AG20443 (cell line): ENCODE measurements at regions not wholly inside any gene's neighbourhood (a gene's known extent, or its start where the extent isn't known, plus 50 kb on each side); places are given as distances from the start of the nearest gene placed in this dataset.

ENCODE experiments used
- DNase-seq: peaks from one replicate; pipeline ENCODE4 v3.0.0; 2012; ENCODE audit warnings: low spot score, mixed read lengths

DNA sequence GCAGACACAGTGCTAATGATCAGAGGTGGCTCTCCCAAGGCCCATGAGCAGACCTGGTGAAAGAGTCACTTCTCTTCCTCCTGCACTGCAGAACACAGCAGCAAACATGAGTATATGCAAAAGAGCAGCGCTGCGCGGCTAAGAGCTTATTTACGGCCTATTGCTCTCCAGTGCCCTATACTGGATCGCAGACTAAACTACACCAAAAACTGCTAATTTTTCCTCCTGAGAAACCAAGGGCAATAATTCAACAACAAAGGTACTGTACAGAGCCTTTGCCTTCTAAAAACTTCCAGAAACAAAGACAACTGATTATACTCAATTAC is 702.5 kb downstream of the ARAP2 start:
- no peak for DNase-seq

DNA sequence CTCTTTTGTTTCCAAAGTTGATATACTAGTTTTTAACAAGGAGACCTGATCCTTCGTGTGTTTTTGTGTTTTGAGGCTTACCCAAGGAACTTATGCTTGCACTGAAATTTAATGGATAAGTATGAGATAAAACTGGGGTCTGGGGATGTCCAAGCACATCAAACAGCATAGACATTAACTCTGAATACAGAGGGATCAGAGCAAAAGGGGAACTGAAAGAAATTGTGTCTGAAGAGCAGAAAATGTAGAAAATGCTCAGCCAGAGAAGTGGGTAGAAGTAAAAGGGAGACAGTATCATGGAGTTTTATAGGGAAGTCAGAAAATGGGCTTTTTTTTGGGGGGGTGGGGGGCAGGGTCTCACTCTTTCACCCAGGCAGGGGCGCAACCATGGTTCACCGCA is 695.4 kb downstream of the ARAP2 start:
- DNase-seq: no peak

DNA sequence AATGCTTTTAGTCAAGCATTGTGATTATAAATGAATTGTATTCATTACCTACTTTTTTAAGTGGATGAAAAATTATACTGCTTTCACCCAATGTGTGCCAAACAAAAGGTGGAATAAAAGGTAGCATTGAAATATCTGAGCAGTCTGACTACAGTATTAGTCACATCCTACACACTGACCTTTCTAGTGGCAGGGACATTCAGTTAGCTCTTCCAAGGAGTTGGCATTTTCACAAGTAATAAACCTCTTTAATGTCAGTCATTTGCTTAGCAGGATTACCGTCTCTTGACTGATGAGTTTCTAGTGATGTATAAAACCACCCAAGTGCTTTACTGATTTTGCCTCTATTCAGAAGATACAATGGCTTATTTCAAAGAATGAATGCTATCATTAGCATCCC is 687.9 kb downstream of the ARAP2 start:
- no peak for DNase-seq

DNA sequence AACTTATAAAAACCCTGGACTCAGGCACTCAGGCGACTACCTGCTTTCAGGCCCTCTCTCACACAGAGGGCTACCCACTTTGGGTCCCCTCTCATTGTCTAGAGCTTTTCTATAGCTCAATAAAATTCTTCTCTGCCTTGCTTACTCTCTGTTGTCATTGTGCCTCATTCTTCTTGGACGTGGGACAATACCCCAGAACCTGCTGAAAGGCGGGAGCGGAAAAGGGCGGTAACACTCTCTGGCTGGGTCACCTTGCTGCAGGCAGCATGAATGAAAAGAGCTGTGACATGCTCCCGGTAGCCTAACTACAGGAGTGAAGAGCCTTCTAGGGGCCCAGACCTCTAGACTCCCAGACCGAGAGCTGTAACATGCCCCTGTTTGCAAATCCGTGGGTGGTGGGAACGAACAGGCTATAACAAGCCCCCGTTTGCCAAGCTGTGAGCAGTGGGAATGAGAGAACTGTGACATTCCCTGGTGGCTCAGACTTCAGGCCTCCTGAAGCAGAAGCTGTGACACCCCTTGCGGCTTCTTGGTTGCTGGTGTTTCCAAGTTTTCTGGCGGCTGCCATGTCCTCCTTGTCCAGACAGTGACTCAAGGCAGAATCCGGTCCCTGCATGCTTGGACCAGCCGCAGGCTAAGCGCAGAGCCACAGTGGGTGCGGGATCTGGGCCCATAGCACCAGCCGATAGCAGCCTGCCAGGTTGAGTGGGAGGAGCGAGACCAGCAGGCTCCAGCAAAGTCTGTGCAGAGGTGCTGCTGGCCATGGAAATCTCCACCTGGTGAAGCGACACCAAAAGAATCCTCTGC is 684.6 kb downstream of the ARAP2 start:
- DNase-seq: no peak

DNA sequence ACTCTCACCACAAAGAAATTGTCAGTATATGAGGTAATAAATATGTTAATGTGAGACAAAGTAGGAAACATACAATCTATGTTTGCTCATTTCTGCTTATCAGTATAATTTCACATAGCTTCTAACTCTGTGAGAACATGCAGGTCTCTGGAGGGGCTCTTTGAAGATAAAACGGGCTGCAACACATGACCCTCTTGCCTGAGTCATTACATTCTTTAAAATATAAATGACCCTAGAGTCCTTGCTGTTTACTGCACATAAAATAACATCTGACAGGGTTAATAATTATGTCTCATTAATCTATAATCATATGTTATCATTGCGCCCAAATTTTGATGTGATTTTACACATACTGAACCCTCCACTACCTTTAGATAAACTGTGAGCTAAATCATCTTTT is 681.5 kb downstream of the ARAP2 start:
- DNase-seq: no peak

DNA sequence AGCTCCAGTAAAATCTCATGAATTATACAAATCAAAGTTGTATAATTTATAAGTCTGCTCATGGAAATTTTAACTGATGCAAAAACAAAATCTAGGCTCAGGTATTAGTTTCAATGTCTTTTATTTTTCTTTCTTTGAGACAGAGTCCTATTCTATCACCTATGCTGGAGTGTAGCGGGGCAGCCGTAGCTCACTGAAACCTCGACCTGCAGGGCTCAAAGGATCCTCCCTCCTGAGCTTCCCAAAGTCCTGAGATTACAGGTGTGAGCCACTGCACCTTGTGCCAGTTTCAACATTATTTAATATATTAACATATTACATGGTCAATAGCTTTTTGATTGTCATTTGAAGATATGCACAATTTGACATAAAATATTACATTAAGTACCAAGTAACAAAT is 678.7 kb downstream of the ARAP2 start:
- no peak for DNase-seq

DNA sequence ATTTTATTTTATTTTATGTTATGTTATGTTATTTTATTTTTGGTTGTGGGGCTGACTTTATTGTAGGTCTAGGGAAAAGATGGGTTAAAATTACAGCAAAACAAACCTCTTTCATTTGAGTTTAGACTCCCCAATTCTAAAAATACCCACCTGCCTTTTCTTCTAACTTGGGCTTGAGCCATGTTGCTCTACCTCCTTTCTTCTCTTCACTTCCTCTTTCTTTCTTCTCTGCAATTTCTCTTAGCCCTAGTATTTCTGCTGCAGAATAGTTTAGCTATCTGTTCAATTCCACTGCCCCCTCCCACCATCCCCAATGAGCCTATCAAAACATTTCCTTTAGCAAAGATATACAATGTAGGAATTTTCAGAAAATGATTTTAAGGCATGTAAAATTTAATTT is 653.3 kb downstream of the ARAP2 start:
- no peak for DNase-seq

DNA sequence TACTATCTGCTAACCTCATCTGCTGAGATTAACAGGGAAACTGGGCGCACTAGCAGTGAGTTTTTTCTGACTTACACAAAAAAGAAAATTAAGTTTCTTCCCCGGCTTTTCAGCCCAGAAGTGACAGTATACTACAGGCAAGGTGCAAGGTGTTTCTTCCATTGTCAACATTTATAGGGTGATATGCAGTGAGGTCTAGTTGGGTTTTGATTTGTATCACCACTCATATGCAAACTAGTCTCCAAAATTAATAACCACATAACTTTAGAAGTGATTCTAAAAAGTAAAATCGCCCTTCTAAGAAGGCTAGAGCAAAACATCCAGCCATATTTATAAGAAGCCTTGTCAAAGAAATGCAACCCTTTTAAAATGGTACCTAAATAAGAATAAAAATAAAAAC is 640.1 kb downstream of the ARAP2 start:
- no peak for DNase-seq

DNA sequence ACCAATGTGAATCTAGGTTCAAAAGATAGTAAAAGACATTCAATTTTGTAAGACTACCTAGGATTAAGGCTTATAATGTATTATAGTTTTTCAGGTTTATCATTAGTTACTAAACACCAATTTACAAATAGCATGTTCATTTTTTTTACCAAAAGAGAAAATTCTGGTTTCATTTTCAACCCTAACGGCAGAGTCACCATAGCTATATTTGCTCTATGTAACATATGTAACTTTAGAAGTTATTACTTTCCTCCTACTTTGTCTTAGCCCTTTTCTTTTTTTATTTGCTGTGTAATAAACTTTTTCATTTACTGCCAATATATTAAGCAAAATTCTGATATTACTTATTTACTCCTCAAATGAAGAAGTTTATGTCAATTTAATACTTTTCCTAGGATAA is 639.6 kb downstream of the ARAP2 start:
- no peak for DNase-seq

DNA sequence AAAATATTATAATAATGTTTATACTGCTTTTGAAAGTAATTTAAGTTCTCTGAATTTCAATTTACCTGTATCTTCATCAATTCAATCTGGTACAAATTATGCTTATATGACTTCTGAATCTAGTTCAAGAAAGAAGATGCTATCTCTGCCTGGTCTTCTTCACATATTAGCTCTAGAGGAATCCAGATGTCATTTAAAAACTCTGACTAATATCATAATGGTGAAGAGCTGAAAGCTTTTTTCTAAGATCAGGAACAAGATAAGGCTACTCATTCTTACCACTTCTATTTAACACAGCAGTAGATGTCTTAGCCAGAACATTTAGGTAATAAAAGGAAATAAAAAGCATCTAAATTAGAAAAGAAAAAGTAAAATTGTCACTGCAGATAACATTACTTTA is 636.1 kb downstream of the ARAP2 start:
- DNase-seq: no peak

DNA sequence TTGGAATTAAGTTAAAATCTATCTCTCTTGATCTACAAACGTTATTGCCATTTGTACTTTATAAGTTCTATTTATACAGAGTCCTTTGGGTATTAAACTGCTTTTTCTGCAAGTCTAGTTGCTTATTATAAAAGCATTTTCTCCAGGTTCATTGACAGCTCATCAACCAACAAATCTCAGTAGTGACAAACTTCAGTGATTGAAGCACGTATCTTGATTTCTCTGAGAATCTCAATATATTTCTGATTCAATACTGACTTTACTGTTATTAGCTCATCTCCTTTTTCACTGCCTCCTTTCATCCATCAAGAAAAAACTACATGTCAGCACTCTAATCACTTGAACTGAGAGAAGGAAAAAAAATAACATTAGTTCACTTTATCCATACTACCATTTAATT is 630.2 kb downstream of the ARAP2 start:
- DNase-seq: no peak

DNA sequence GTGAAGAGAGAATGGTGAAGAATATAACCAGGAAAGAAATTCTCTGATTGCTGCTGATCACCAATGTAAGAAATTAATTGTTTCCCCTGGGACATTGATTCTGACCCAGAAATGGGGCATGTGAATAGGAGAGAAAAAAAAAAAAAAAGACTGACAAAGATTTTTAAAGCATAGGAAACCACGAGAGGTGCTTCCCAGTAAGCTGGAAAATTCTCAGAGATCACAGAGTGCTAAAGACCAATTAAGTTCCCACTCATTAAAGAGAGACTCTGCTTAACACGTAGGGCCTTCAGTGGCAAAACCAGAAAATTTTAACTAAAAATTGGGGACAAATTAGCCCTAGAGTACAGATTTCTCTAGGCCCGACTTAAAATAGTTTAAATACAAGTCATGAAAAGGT is 604.4 kb downstream of the ARAP2 start:
- no peak for DNase-seq

DNA sequence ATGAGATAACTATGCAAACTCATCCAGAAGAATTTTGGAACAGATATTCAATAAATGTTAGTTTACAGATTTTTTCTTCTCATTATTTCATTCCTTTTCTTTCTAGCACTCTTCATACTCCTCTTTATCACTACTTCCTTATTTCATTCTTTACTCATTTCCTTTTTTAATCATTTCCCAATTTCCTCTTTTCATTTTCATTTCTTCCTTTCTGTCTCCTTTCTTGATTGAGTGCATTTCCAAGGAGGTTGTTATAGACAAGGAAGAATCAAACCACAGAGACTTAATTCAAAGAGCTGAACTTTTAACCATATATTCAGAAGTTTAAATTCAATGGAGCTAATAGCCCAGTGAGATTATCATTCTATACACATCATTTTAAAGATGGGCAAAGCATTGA is 600.7 kb downstream of the ARAP2 start:
- no peak for DNase-seq

DNA sequence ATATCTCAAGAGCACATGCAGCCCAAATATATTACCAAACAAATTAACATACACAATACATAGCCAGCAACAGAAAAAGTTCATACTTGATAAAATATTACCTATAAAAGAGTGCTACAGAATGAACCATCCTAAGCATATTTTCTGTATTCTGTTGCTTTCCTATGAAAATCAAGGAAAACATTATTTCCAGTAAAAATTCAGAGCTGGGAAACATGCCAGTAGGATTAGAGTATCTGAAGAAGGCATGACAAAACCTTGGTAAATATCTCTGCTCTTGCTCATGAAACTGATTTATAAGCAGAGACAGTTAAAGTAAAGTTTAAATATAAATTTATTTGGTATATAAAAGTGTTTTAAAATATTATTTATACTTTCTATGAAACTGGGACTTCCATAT is 599.7 kb downstream of the ARAP2 start:
- DNase-seq: no peak

DNA sequence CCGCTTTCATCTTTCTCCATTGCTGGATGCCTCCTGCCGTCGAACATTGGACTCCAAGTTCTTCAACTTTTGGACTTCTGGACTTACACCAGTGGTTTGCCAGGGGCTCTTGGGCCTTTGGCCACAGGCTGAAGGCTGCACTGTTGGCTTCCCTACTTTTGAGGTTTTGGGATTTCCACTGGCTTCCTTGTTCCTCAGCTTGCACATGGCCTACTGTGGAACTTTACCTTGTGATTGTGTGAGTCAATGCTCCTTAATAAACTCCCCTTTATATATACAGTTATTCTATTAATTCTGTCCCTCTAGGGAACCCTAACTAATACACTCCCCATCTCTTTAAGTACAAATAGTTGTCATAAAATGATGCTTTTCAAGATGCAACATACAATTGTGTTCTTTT is 595.3 kb downstream of the ARAP2 start:
- no peak for DNase-seq

DNA sequence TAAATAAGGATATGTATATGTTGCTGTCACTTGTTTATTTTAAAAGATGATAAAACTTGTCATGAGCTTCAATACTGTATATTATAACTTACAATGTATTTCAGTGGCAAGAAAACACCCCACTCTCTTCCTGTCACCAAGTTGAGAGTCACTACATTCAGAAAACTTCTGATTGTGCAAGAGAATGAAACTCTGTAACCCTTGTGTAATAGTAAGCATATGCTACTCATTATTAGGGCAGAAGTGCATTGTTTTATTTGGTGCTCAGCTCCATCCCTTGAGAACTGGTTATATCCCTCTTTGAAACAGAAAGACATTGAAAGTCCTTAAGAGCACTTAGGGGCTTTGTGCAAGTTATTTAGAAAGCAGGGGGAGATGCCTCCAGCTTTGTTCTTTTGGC is 594.5 kb downstream of the ARAP2 start:
- no peak for DNase-seq

DNA sequence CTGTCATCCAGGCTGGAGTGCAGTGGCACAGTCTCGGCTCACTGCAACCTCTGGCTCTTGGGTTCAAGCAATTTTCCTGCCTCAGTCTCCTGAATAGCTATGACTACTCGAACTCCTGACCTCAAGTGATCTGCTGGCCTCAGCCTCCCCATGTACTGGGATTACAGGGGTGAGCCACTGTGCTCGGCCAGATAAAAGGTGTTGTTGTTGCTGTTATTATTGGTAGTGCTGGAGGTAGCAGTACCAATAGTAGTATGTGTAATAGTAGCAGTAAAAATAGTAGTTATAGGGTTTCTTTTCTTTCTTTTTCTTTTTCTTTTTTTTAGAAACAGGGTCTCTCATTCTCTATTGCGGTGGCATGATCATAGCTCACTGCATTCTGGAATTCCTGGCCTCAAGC is 592.1 kb downstream of the ARAP2 start:
- no peak for DNase-seq

DNA sequence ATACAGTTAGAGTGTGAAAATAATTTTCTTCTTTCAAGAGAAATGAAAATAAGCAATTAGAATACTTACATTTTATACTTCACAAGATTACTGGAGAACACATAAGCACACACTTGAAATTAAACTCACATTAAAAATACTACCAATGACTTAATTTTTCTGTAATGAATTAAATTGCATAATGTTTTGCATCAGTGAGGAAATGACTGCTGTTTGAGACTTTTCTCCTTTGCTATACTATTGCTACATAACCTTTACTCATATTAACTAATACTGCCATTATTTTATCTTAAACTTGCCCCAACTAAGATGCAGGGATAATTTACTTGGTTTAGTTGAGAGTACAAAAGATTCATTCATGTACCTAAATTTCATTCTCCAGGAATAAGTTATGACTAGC is 590.9 kb downstream of the ARAP2 start:
- DNase-seq: no peak

DNA sequence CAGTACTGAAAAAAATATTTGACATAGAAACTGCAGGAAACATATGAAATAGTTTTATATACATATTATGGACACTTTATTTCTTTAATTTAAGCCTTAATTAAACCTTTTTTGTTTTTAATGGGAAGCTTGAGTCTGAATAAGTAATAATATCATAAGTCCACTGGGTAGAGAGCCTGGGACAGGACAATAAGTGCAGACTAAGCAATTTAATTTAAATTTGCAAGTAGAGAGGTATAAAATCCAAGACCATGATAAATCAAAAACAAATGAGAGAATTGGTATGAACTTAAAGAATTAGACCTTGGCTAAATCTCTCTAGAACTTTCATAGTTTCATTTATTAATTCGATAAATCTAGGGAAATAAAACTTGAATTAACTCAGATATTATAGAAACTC is 571.2 kb downstream of the ARAP2 start:
- no peak for DNase-seq

DNA sequence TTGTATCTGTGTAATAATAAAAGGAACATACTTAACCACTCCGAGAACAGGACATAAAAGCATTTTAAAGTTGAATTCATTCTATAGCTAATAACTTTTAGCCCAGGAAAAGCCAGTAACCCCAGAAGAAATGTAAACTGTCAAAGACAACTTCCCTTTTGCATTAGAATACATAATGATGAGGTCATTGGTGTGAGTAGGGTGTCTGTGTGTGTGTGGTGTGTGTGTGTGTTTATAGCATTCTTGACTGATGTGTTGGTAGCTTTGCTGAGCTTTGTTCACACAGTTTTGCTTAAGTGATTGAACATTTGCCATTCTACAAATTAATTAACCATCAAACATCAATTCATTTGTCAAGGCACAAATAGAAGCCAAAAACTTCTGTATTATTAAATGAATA is 559.6 kb downstream of the ARAP2 start:
- no peak for DNase-seq

DNA sequence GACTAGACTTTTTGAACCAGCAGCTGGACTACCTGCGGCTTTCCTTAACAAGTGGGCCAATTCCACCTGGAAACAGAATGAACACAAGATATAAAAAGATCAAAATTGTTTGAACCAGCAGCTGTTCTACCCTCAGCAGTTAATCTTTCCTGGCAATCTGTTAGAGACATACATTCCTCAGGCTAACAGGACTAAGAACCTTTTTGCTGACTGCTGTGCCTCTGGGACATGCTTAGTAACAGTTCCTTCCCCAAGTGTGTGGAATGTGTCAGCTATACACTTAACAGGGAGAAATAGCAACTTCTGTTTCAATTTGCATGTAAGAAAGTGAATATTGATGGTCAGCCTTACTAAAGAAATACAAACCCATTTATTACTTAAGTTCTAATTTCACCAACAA is 554.4 kb downstream of the ARAP2 start:
- no peak for DNase-seq

DNA sequence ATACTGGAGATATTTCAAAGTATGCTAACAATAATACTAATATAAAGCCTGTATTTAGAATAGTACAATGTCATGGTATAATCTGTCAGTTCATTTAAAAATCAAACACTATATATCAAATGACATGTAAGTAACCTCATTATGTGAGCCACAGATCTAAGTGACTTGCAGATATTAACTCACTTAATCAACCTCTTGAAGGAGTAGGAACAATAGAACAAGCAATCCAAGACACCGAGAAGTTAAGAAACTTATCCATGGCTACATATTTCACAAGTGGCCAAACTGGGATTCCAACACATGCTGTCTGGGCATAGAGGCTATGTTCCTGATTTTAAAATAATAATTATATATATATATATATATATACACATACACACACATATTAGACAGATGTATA is 554.0 kb downstream of the ARAP2 start:
- DNase-seq: no peak

DNA sequence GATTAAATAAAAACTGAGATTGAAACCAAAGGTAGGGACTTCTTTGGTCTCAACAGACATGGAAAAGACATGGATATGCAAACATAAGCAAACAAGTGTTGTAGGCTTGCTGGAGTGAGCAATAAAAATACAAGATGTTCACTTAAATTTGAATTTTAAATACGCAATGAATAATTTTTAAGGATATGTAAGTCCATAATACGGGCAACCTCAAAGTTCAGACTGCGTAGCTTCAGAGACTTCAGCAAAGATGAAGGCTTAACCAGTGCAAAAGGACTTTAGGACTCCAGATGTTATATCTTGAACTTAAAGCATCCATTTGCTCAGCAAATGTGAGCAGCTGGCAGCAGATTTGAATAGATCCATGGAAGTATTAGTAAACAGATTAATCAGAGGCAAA is 549.3 kb downstream of the ARAP2 start:
- DNase-seq: no peak

DNA sequence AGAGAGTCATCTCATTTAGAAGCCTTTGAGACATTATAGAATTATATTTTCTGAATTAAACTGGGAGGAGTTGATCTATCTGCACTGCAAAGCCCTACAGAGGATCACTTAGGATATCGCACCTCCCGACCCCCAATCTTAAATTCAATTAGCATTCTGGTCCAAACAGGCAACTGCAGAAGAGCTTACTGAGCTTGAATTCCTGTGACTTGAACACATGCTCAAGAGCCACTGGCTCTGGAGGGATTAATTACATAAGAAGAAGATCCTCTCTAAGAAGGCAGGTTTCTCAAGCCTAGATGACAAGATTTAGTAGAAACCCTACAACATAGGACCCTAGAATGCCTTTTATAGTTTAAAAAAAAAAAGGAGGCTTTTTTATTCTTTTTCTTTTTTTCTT is 548.9 kb downstream of the ARAP2 start:
- DNase-seq: no peak

DNA sequence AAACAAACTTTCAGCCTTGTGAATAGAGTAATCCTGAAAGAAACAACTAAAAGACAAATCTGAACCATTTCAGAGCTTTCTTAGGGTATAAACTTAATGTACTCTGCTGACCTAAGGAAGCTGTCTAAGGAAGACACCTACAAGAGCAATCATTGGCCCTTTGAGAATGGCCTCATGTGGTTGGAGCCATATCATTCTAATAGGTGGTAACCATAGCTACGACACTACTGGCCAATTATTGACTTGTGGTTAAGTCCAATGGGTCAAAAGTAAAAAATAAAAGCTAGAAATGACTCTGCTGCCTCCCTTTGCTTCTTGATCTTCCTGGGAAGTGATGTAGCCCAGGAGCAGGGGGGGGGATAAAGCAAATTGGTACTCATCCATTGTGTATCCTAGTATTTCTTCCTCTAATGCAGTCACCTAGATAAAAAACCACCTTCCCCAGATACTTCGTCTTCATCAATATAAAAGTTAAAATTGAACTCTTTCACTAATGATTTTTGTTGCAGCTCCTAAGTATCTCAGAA is 547.0 kb downstream of the ARAP2 start:
- DNase-seq: no peak
